Fibroblast of lung (primary cell): ENCODE measurements at regions not wholly inside any gene's neighbourhood (a gene's known extent, or its start where the extent isn't known, plus 50 kb on each side); places are given as distances from the start of the nearest gene placed in this dataset.

Experiments used
- CTCF ChIP-seq, 2 donors: IDR thresholded peaks in 1 of 2; conservative IDR thresholded peaks in 1 of 2; 1 replicate in 1 of 2; 2 replicates in 1 of 2; pipeline ENCODE4 v1.5.1; 2011 to 2012; ENCODE audit warnings: low read length in 2 of 2, control low read depth in 1 of 2, inconsistent platforms in 1 of 2, low read depth in 1 of 2, mild to moderate bottlenecking in 1 of 2
- EZH2 ChIP-seq: IDR thresholded peaks from 2 replicates; pipeline ENCODE4 v1.5.1; 2012; ENCODE audit warnings: low read length, control low read depth, mild to moderate bottlenecking; ENCODE audit errors: missing control alignments

DNA sequence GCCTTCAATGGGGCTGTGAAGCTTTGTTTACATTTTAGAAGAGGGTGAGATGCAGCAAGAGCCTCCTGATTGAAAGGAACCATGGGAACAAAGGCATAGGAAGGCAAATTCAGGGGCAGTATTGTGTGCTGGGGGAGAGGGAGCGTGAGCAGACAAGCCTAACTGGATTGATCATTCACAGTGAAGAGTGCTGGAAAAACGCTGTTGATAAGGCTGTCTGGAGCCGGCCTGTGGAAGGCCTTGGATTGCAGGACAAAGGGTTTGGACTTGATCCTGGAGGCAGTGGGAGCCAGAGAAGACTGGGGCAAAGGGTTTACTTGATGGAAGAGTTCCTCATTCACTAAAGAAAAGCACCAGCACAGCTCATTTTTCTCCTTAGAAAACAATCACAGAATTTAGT is 160.5 kb downstream of the PAH start:
- TF ChIP-seq CTCF (conservative IDR thresholded peaks at IDR 0.05 in 1 of 2, IDR thresholded peaks at IDR 0.05 in 1 of 2; ENCODE audit: low read depth in 1 of 2, low read length in 2 of 2) (no peak), EZH2 (no peak)
